ENCODE measurements at regions not wholly inside any gene's neighbourhood (a gene's known extent, or its start where the extent isn't known, plus 50 kb on each side); places are given as distances from the start of the nearest gene placed in this dataset.
A peak's percentile ranks its signal among the peaks of the same experiment; 100 is the strongest.

DNA sequence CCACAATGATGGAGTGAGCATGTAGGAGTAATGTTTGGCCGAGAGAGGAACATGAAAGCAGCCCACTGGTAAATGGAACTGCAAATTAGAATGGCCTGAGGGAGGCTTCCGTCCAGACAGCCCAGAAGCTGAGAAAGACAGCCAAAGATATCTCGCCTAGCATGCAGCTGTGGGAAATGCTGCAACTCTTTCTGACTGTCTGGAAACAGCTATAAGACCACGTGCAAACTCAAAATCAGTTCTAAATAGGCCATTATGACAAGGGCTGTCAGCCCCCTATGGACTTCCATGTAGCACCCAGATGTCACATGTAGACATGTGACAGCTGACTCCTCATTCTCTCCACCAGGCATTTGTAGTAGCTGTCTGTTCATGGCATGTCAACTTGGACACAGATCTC is 62.9 kb upstream of the ATP1A1 start:
- intact Hi-C loops (cut with DNase I; ENCODE audit: low total_unique reads) = no loop called here
- Histone ChIP-seq H3K4me3 (no peak overlapping the region), H3K9me3 (no peaks in the 10 kb centered on the region), H3K27me3 (no peaks in the 10 kb centered on the region), H3K27ac (no peak overlapping the region), H3K4me1 (peaks cover 13 to 33% (median 17%) of the 10 kb centered on the region in 4 donors), H3K36me3 (no peaks in the 10 kb centered on the region)
- TF ChIP-seq POLR2AphosphoS5 (IDR thresholded peaks at IDR 0.05) = no peak
- no peak for TF ChIP-seq POLR2A (IDR thresholded peaks at IDR 0.05)
- TF ChIP-seq, protein P1, sequence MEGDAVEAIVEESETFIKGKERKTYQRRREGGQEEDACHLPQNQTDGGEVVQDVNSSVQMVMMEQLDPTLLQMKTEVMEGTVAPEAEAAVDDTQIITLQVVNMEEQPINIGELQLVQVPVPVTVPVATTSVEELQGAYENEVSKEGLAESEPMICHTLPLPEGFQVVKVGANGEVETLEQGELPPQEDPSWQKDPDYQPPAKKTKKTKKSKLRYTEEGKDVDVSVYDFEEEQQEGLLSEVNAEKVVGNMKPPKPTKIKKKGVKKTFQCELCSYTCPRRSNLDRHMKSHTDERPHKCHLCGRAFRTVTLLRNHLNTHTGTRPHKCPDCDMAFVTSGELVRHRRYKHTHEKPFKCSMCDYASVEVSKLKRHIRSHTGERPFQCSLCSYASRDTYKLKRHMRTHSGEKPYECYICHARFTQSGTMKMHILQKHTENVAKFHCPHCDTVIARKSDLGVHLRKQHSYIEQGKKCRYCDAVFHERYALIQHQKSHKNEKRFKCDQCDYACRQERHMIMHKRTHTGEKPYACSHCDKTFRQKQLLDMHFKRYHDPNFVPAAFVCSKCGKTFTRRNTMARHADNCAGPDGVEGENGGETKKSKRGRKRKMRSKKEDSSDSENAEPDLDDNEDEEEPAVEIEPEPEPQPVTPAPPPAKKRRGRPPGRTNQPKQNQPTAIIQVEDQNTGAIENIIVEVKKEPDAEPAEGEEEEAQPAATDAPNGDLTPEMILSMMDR (IDR thresholded peaks at IDR 0.05) = no peak
- TF ChIP-seq EP300 (IDR thresholded peaks at IDR 0.05) = no peak
- DNase-seq = no peak
- 63 to 87% (median 79%) methylated on average over 4 of the region's 4 CpGs for WGBS, 5 donors

DNA sequence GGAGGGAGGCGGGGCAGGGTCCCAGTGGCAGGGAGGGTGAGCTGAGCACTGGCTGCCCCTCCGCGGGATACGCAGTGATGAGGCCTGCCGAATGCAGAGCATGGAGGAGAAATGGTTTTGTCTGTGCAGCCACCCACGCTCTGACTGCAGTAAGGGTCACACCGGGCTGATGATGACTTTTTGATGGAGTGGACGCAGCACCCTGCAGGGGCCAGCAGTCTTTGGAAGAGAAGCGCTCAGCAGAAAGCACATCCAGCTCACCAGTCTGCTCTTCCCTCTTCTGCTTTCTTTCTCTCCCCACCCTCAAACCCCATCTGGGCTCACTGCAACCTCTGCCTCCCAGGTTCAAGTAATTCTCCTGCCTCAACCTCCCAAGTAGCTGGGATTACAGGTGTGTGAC is 61.9 kb upstream of the ATP1A1 start:
- no peak for DNase-seq
- Histone ChIP-seq H3K27me3 (no peaks in the 10 kb centered on the region), H3K4me3 (no peak overlapping the region), H3K27ac (peak overlapping the region in 4 of 5 donors; percentile 39 to 78 (median 69)), H3K36me3 (no peaks in the 10 kb centered on the region), H3K9me3 (no peaks in the 10 kb centered on the region), H3K4me1 (peaks cover 13 to 33% (median 17%) of the 10 kb centered on the region in 4 donors)
- TF ChIP-seq EP300 (IDR thresholded peaks at IDR 0.05) (no peak), POLR2AphosphoS5 (IDR thresholded peaks at IDR 0.05) (no peak), POLR2A (IDR thresholded peaks at IDR 0.05) (no peak)
- TF ChIP-seq, protein P1 (IDR thresholded peaks at IDR 0.05) = no peak
- intact Hi-C loops (cut with DNase I; ENCODE audit: low total_unique reads) = no loop called here
- 73 to 94% (median 81%) methylated on average over 8 to 9 of the region's 9 CpGs for WGBS, 5 donors

DNA sequence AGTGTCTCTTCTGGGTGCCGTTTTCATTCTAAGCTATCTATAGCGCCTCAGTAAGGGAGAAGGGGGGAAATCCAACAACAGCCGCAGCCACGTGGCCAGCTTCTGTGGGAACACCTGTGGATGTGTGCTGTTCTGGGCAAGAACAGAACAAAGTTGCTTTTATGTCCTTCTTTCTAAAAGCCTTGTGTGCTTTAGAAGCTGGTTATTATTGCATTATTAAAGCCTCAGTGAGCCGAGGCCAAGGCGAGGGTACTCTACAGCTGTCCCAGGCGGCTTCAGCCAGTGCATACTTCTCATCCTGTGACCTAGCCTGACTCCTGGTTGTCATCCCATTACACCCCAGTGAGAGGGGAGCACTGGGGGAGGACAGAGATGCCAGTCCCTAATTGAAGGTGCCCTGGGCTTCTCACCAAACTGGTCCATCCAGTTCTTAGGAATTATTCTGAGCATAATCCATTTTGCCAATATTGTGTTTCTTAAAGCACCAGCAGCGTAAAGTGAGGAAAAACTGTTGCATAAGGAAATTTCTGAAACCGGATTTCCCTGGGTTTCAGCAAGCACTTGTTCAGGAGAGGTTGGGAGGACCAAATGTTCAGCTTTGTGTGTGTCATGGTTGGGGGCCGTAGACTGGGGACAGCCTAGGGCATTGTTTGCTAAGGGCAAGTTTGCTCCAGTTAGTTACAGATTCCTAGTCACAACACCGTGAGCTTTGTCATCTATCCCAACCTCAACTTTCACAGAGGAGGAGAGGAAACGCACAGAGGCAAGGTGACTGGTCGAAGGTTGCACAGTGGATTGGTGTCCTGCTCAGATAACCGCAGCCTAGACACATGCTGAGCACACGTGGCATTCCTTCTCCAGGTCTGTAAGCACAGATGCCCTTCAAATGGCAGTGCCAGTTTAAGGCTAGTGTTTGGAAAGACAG is 61.0 kb upstream of the ATP1A1 start:
- Histone ChIP-seq H3K27me3 (no peaks in the 10 kb centered on the region), H3K27ac (peak overlapping the region in 4 of 5 donors; percentile 65 to 78 (median 71)), H3K9me3 (no peaks in the 10 kb centered on the region), H3K4me1 (peaks cover 13 to 33% (median 17%) of the 10 kb centered on the region in 4 donors), H3K36me3 (no peaks in the 10 kb centered on the region), H3K4me3 (no peak overlapping the region)
- intact Hi-C loops (cut with DNase I; ENCODE audit: low total_unique reads) = no loop called here
- DNase-seq = peak; percentile 52 to 78
- WGBS, 5 donors = 35 to 57% (median 49%) methylated on average over 15 of the region's 15 CpGs
- TF ChIP-seq EP300 (IDR thresholded peaks at IDR 0.05) (no peak), POLR2A (IDR thresholded peaks at IDR 0.05) (no peak), POLR2AphosphoS5 (IDR thresholded peaks at IDR 0.05) (peak in 1 of 3 donors; percentile 5)

DNA sequence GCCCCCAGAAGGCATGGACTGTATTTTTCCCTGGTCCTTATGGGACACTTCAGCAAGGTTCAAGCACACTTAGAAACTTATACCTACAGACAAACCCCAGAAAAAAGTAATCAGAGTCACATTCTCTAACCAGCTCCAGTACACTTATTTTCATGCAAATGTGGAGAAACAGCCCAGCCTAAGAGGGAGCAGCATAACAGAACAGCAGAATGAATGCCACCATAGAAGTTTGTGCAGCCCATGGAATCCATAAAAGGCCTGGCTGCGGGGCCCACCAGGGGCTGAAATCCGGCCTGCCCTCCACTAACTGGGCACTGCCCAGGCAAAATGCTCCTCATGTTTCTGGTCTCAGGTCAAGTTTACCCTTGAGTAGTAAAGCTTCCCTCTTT is 60.4 kb upstream of the ATP1A1 start:
- Histone ChIP-seq H3K27me3 (no peaks in the 10 kb centered on the region), H3K9me3 (no peaks in the 10 kb centered on the region), H3K27ac (peak overlapping the region in 4 of 5 donors; percentile 65 to 78 (median 71)), H3K4me3 (no peak overlapping the region), H3K36me3 (no peaks in the 10 kb centered on the region), H3K4me1 (peaks cover 13 to 33% (median 17%) of the 10 kb centered on the region in 4 donors)
- WGBS, 5 donors = 67 to 86% (median 76%) methylated on average over 2 of the region's 2 CpGs
- TF ChIP-seq, protein P1 (IDR thresholded peaks at IDR 0.05) = no peak
- TF ChIP-seq EP300 (IDR thresholded peaks at IDR 0.05) = no peak
- no peak for TF ChIP-seq POLR2A (IDR thresholded peaks at IDR 0.05)
- TF ChIP-seq POLR2AphosphoS5 (IDR thresholded peaks at IDR 0.05) = no peak
- intact Hi-C loops (cut with DNase I; ENCODE audit: low total_unique reads) = no loop called here
- DNase-seq = no peak
